ENCODE measurements at regions not wholly inside any gene's neighbourhood (a gene's known extent, or its start where the extent isn't known, plus 50 kb on each side); places are given as distances from the start of the nearest gene placed in this dataset.

GRCh38 chr2:193687195-193687594 is 1492.5 kb upstream of the TMEFF2 start:
- TF ChIP-seq POLR2A (IDR thresholded peaks at IDR 0.05) (no peak), POLR2AphosphoS5 (IDR thresholded peaks at IDR 0.05) (no peak)

Data from sigmoid colon (tissue), 4 donors.